ENCODE measurements at regions not wholly inside any gene's neighbourhood (a gene's known extent, or its start where the extent isn't known, plus 50 kb on each side); places are given as distances from the start of the nearest gene placed in this dataset.
"Not testable (repeated sequence)": the region's sequence is repeated elsewhere in the genome, so short reads cannot be mapped to it uniquely, and the experiment has no call there.

DNA sequence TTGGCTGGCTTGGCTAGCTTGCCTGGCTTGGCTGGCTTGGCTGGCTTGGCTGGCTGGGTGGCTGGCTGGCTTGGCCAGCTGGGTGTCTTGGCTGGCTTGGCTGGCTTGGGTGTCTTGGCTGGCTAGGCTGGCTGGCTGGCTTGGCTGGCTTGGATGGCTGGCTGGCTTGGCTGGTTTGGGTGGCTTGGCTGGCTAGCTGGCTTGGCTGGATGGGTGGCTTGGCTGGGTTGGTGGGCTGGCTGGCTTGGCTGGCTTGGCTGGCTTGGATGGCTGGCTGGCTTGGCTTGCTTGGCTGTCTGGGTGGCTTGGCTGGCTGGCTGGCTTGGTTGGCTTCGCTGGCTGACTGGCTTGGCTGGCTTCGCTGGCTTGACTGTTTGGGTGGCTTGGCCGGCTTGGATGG lies 440.3 kb downstream of the GOLGA6L6 start:
- H3K36me3 ChIP-seq (ENCODE audit: control insufficient read depth, insufficient read depth, low read length); H2AK5ac ChIP-seq (ENCODE audit: low read length); H3K9ac ChIP-seq (ENCODE audit: low read length); H4K8ac ChIP-seq (ENCODE audit: low read depth, low read length); H3K4me2 ChIP-seq (ENCODE audit: low read length); H2BK120ac ChIP-seq (ENCODE audit: low read depth, low read length); H2BK15ac ChIP-seq (replicated peaks; ENCODE audit: low read depth); DNase-seq; H3K27me3 ChIP-seq (ENCODE audit: insufficient read depth, low read length, poor library complexity); H3K56ac ChIP-seq (ENCODE audit: low read length); H3K18ac ChIP-seq (ENCODE audit: low read length); H3K23ac ChIP-seq (ENCODE audit: low read length); H2BK5ac ChIP-seq (ENCODE audit: low read length); H3K79me2 ChIP-seq (ENCODE audit: control insufficient read depth, insufficient read depth, low read length); H3K27ac ChIP-seq (ENCODE audit: low read depth, low read length); H3K4me1 ChIP-seq (ENCODE audit: control insufficient read depth, low read depth, low read length); H3K4ac ChIP-seq (ENCODE audit: low read depth, low read length); H3K4me3 ChIP-seq (ENCODE audit: low read length); H4K5ac ChIP-seq (ENCODE audit: low read length); H3K79me1 ChIP-seq (ENCODE audit: low read length): not testable (repeated sequence)
- WGBS (ENCODE audit: extremely low coverage, insufficient coverage, low lambda C conversion rate) = no CpG with 5 or more reads among the region's 3 CpGs

DNA sequence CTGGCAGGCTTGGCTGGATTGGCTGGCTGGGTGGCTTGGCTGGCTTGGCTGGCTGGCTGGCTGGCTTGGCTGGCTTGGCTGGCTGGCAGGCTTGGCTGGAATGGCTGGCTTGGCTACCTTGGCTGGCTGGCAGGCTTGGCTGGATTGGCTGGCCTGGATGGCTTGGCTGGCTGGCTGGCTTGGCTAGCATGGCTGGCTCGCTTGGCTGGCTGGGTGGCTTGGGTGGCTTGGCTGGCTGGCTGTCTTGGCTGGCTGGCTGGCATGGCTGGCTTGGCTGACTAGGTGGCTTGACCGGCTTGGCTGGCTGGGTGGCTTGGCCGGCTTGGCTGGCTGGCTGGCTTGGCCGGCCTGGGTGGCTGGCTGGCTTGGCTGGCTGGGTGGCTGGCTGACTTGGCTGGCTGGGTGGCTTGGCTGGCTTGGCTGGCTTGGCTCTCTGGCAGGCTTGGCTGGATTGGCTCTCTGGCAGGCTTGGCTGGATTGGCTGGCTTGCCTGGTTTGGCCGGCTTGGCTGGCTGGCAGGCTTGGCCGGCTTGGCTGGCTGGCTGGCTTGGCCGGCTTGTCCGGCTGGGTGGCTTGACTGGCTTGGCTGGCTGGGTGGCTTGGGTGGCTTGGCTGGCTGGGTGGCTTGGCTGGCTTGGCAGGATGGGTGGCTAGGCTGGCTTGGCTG lies 440.9 kb downstream of the GOLGA6L6 start:
- H2BK5ac ChIP-seq (ENCODE audit: low read length); H3K18ac ChIP-seq (ENCODE audit: low read length); H3K4me1 ChIP-seq (ENCODE audit: control insufficient read depth, low read depth, low read length); H2BK120ac ChIP-seq (ENCODE audit: low read depth, low read length); H2BK15ac ChIP-seq (replicated peaks; ENCODE audit: low read depth); H3K27ac ChIP-seq (ENCODE audit: low read depth, low read length); H3K4me2 ChIP-seq (ENCODE audit: low read length); H3K36me3 ChIP-seq (ENCODE audit: control insufficient read depth, insufficient read depth, low read length); DNase-seq; H3K9ac ChIP-seq (ENCODE audit: low read length); H4K5ac ChIP-seq (ENCODE audit: low read length); H3K4me3 ChIP-seq (ENCODE audit: low read length); H3K4ac ChIP-seq (ENCODE audit: low read depth, low read length); H3K27me3 ChIP-seq (ENCODE audit: insufficient read depth, low read length, poor library complexity); H3K79me1 ChIP-seq (ENCODE audit: low read length); H3K79me2 ChIP-seq (ENCODE audit: control insufficient read depth, insufficient read depth, low read length); H3K23ac ChIP-seq (ENCODE audit: low read length); H4K8ac ChIP-seq (ENCODE audit: low read depth, low read length); H3K56ac ChIP-seq (ENCODE audit: low read length); H2AK5ac ChIP-seq (ENCODE audit: low read length): not testable (repeated sequence)
- no CpG with 5 or more reads among the region's 8 CpGs for WGBS (ENCODE audit: extremely low coverage, insufficient coverage, low lambda C conversion rate)

DNA sequence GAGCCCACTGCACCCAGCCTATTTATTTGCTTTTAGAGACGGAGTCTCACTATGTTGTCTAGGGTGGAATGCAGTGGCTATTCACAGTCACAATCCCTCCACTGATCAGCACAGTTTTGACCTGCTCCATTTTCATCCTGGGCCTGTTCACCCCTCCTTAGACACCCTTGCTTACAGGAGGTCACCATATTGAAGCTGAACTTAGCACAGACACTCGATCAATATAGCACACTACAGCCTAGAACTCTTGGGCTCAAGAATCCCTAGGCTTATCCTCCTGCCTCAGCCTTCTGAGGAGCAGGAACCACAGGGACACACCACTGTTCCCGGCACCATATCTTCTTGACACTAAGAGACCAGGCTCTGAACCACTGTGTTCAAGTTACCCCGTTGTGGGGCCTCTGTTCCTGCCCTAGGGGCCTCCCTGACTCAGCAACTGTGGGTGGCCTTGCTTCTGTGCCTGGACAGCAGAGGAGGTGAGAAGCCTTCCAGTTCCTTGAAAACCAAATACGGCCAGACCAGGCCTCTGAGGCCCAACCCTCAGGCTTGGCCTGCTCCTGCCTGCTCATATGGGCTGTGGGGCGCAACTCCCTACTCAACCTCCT lies 445.8 kb downstream of the GOLGA6L6 start:
- not testable (repeated sequence) for H3K9ac ChIP-seq (ENCODE audit: low read length); H3K4me1 ChIP-seq (ENCODE audit: control insufficient read depth, low read depth, low read length); H3K27me3 ChIP-seq (ENCODE audit: insufficient read depth, low read length, poor library complexity); H3K36me3 ChIP-seq (ENCODE audit: control insufficient read depth, insufficient read depth, low read length); H2BK120ac ChIP-seq (ENCODE audit: low read depth, low read length); DNase-seq; H3K79me1 ChIP-seq (ENCODE audit: low read length); H3K79me2 ChIP-seq (ENCODE audit: control insufficient read depth, insufficient read depth, low read length); H2BK5ac ChIP-seq (ENCODE audit: low read length); H3K23ac ChIP-seq (ENCODE audit: low read length); H3K4me3 ChIP-seq (ENCODE audit: low read length); H3K4ac ChIP-seq (ENCODE audit: low read depth, low read length); H2AK5ac ChIP-seq (ENCODE audit: low read length); H3K18ac ChIP-seq (ENCODE audit: low read length); H3K56ac ChIP-seq (ENCODE audit: low read length); H3K27ac ChIP-seq (ENCODE audit: low read depth, low read length); H4K5ac ChIP-seq (ENCODE audit: low read length); H2BK15ac ChIP-seq (replicated peaks; ENCODE audit: low read depth); H4K8ac ChIP-seq (ENCODE audit: low read depth, low read length); H3K4me2 ChIP-seq (ENCODE audit: low read length)
- no CpG with 5 or more reads among the region's 6 CpGs for WGBS (ENCODE audit: extremely low coverage, insufficient coverage, low lambda C conversion rate)

DNA sequence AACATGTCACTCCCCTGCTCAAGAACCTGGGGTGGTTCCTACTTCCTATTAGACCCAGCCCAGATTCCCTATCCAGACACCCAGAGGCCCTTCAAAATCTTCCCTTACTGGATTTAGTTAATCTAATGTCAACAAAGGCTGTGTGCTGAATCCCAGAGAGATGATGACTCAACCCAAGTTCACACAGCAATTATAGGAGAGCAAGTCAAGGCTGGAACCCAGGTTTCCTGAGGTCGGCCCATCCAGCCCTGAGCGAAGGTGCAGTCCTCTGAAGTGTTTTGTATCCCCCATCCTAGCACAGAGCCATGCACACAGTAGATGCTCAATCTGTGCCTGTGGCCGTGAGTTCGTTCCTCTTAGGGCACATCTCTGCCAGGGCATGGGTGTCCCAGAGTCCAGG lies 452.1 kb downstream of the GOLGA6L6 start:
- not testable (repeated sequence) for H3K23ac ChIP-seq (ENCODE audit: low read length); H3K56ac ChIP-seq (ENCODE audit: low read length); H3K27ac ChIP-seq (ENCODE audit: low read depth, low read length); H2BK120ac ChIP-seq (ENCODE audit: low read depth, low read length); H3K9ac ChIP-seq (ENCODE audit: low read length); H3K4me1 ChIP-seq (ENCODE audit: control insufficient read depth, low read depth, low read length); H2AK5ac ChIP-seq (ENCODE audit: low read length); H3K27me3 ChIP-seq (ENCODE audit: insufficient read depth, low read length, poor library complexity); H4K5ac ChIP-seq (ENCODE audit: low read length); H4K8ac ChIP-seq (ENCODE audit: low read depth, low read length); H3K79me2 ChIP-seq (ENCODE audit: control insufficient read depth, insufficient read depth, low read length); H3K79me1 ChIP-seq (ENCODE audit: low read length); H2BK15ac ChIP-seq (replicated peaks; ENCODE audit: low read depth); H3K18ac ChIP-seq (ENCODE audit: low read length); DNase-seq; H3K4me2 ChIP-seq (ENCODE audit: low read length); H3K4me3 ChIP-seq (ENCODE audit: low read length); H2BK5ac ChIP-seq (ENCODE audit: low read length); H3K36me3 ChIP-seq (ENCODE audit: control insufficient read depth, insufficient read depth, low read length); H3K4ac ChIP-seq (ENCODE audit: low read depth, low read length)
- WGBS (ENCODE audit: extremely low coverage, insufficient coverage, low lambda C conversion rate) = no CpG with 5 or more reads among the region's 4 CpGs

DNA sequence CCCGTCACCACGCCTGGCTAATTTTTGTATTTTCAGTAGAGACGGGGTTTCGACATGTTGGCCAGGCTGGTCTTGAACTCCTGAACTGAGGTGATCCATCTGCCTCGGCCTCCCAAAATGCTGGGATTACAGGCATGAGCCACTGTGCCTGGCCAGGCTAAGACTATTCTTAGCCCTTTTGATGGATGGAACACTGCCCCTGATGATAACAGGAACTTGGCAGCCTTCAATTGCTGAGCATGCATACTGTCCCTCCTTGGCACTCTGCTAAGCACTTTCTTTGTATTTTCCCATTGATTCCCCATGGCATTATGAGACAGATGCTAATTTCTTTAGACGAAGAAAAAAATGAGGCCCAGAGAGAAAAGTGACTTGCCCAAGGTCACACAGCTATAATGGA lies 457.6 kb downstream of the GOLGA6L6 start:
- H3K4me1 ChIP-seq (ENCODE audit: control insufficient read depth, low read depth, low read length); H2BK15ac ChIP-seq (replicated peaks; ENCODE audit: low read depth); H3K18ac ChIP-seq (ENCODE audit: low read length); H3K27me3 ChIP-seq (ENCODE audit: insufficient read depth, low read length, poor library complexity); H2BK5ac ChIP-seq (ENCODE audit: low read length); H3K79me2 ChIP-seq (ENCODE audit: control insufficient read depth, insufficient read depth, low read length); H3K4me3 ChIP-seq (ENCODE audit: low read length); H3K9ac ChIP-seq (ENCODE audit: low read length); H3K79me1 ChIP-seq (ENCODE audit: low read length); H3K36me3 ChIP-seq (ENCODE audit: control insufficient read depth, insufficient read depth, low read length); H3K23ac ChIP-seq (ENCODE audit: low read length); H3K4me2 ChIP-seq (ENCODE audit: low read length); H3K27ac ChIP-seq (ENCODE audit: low read depth, low read length); H2AK5ac ChIP-seq (ENCODE audit: low read length); H3K56ac ChIP-seq (ENCODE audit: low read length); H3K4ac ChIP-seq (ENCODE audit: low read depth, low read length); DNase-seq; H2BK120ac ChIP-seq (ENCODE audit: low read depth, low read length); H4K5ac ChIP-seq (ENCODE audit: low read length); H4K8ac ChIP-seq (ENCODE audit: low read depth, low read length): not testable (repeated sequence)
- WGBS (ENCODE audit: extremely low coverage, insufficient coverage, low lambda C conversion rate) = no CpG with 5 or more reads among the region's 6 CpGs

DNA sequence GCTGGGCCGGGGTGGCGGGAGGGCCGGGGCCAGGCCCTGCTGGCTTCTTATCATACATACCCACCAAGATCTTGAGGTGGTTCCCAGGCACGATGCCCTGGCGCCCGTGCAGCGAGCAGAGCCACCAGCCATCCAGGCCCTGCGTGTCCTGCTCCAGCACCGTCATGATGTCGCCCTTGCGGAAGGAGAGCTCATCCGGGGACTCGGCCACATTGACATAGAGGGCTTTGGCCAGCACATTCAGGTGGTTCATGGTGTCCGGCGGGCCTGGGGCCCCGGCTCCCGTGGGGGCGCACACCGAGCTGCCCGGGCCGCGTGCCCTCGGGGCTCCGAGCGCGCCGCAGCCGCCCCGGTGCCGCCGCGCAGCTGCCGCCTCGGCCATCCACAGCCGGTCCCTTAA lies 467.5 kb downstream of the GOLGA6L6 start:
- not testable (repeated sequence) for H3K23ac ChIP-seq (ENCODE audit: low read length); H3K18ac ChIP-seq (ENCODE audit: low read length); H2BK5ac ChIP-seq (ENCODE audit: low read length); H4K5ac ChIP-seq (ENCODE audit: low read length); H3K4me1 ChIP-seq (ENCODE audit: control insufficient read depth, low read depth, low read length); DNase-seq; H3K36me3 ChIP-seq (ENCODE audit: control insufficient read depth, insufficient read depth, low read length); H3K4ac ChIP-seq (ENCODE audit: low read depth, low read length); H3K4me2 ChIP-seq (ENCODE audit: low read length); H3K27me3 ChIP-seq (ENCODE audit: insufficient read depth, low read length, poor library complexity); H2AK5ac ChIP-seq (ENCODE audit: low read length); H3K27ac ChIP-seq (ENCODE audit: low read depth, low read length); H3K79me1 ChIP-seq (ENCODE audit: low read length); H3K4me3 ChIP-seq (ENCODE audit: low read length); H3K9ac ChIP-seq (ENCODE audit: low read length); H3K79me2 ChIP-seq (ENCODE audit: control insufficient read depth, insufficient read depth, low read length); H2BK15ac ChIP-seq (replicated peaks; ENCODE audit: low read depth); H4K8ac ChIP-seq (ENCODE audit: low read depth, low read length); H3K56ac ChIP-seq (ENCODE audit: low read length); H2BK120ac ChIP-seq (ENCODE audit: low read depth, low read length)
- WGBS (ENCODE audit: extremely low coverage, insufficient coverage, low lambda C conversion rate) = no CpG with 5 or more reads among the region's 35 CpGs

Measured in mesendoderm (in vitro differentiated cells).